ENCODE measurements at regions not wholly inside any gene's neighbourhood (a gene's known extent, or its start where the extent isn't known, plus 50 kb on each side); places are given as distances from the start of the nearest gene placed in this dataset.

- no peak for TF ChIP-seq CTCF (IDR thresholded peaks at IDR 0.05)
- TF ChIP-seq POLR2A (IDR thresholded peaks at IDR 0.05): no peak
These were observed 236.0 kb upstream of the SPHKAP start for GRCh38 chr2:228417526-228417925.
